GM12873 (cell line): ENCODE measurements at regions not wholly inside any gene's neighbourhood (a gene's known extent, or its start where the extent isn't known, plus 50 kb on each side); places are given as distances from the start of the nearest gene placed in this dataset.

Experiments
- TF ChIP-seq, protein P1 (sequence below): IDR thresholded peaks from 2 replicates; pipeline ENCODE4 v1.5.1; 2012; ENCODE audit warnings: low read depth, mild to moderate bottlenecking, moderate library complexity, low read length, control low read depth; ENCODE audit not compliant: insufficient read depth; ENCODE audit errors: missing control alignments

DNA sequence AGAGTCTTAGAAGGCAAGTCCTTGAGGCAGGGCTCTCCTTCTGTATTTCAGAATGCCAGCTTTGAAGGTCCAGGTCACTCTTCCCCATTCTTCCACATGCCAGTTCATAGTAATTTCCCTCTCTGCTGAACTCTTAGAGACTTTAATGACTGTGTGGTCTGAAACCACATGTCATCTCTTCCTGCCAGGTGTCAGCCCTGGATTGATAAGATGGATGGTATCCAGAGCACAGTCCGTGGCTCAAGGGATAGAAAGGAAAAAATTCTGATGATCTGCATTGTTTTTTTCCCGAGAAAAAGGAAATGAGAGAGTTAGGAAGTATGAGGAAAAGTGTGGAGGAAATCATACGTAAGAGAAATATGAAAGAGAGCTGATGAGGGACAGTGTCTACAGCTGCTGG lies 250.9 kb downstream of the TPBG start:
- TF ChIP-seq, protein P1, sequence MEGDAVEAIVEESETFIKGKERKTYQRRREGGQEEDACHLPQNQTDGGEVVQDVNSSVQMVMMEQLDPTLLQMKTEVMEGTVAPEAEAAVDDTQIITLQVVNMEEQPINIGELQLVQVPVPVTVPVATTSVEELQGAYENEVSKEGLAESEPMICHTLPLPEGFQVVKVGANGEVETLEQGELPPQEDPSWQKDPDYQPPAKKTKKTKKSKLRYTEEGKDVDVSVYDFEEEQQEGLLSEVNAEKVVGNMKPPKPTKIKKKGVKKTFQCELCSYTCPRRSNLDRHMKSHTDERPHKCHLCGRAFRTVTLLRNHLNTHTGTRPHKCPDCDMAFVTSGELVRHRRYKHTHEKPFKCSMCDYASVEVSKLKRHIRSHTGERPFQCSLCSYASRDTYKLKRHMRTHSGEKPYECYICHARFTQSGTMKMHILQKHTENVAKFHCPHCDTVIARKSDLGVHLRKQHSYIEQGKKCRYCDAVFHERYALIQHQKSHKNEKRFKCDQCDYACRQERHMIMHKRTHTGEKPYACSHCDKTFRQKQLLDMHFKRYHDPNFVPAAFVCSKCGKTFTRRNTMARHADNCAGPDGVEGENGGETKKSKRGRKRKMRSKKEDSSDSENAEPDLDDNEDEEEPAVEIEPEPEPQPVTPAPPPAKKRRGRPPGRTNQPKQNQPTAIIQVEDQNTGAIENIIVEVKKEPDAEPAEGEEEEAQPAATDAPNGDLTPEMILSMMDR = no peak

DNA sequence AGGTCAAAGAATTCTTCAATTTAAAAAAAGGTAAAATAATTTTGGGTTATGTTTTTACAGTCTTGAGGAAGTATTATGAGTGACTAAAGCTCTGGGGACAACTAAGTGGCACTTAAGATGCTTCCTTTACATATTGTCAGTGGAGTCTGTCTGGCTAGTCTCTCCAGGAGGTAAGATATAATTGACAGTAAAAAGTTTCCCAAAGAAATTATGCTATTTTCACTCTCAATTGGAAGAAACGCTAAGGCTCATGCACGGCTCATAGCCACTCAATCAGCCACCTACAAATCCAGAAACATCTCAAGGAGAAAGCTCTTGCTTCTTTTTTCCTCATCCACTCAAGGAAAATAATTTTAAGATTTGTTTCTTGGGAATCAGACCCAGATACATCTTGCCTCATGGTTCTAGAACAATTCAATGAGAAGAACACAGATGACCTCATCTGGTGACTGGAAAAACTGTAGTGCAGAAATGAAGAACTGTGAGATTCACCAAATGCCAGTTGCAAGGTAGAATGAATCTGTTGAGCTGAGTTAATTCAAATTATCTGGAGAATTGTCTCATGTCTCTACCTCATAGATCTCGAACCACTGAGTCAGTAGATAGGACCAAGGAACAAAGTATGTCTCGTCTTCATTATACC lies 252.9 kb downstream of the TPBG start:
- TF ChIP-seq, protein P1 = no peak

DNA sequence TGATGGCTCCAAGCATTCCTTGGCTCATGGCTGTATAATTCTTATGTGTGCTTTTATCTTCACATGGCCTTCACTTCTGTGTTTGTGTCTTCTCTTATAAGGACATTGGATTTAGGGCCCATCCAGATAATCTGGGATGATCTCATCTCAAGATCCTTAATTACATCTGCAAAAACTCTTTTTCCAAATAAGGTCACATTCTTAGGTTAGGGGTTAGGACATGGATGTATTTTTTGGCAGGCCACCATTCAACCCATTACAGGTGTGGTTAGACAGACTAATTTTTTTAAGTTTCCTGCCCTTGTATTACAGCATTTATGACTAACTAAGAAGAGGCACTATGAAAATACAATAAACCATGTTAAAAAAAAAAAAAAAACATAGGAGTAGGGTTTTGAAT lies 254.0 kb downstream of the TPBG start:
- TF ChIP-seq, protein P1 = no peak

DNA sequence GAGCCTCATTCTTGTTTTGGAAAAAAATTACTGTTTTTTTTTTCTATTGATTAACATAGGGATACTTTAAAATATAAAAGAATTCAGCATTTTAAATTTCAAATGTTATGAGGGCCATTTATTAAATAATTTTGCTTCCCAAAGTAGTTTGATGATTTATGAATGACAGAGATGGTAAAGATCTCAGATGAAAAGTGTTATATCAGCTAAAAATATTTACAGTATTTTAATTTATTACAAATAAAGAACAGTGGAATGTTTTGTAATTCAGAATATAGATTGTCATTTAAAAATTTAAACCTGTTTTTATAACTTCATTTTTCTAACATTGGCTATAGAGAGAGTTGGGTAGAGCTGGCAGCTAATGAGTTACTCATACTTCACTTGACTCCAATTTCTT lies 256.0 kb downstream of the TPBG start:
- TF ChIP-seq, protein P1 = no peak

DNA sequence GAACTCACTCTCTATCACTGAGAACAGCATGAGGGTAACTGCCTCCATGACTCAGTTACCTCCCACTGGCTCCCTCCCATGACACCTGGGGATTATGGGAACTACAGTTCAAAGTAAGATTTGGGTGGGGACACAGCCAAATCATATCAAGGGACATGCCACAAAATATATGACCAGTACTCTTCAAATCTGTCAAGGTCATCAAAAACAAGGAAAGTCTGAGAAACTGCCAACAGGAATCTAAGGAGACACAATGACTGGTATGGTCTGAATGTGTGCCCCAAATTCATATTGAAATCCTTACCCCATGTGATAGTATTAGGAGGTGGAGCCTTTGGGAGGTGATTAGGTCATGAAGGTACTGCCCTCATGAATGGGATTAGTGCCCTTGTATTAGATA lies 258.8 kb downstream of the TPBG start:
- TF ChIP-seq, protein P1 = no peak

DNA sequence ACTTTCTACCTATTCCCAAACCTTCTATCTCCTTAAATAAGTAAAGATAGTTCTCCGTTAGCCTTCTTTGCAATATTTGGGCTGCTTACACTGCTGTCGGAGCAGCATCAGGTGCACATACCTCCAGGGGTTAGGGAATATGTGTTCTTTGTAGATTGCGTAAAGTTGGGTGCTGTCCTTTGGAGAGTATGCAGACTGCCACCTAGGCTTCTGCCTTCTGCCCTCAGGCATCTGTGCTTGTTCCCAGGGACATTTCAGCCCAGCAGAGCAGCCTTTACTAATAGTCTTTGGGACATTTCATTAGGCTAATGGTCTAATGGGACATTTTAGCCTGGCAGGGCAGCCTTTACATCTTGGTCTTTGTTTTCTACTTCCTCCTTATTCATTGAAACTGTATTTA lies 260.6 kb downstream of the TPBG start:
- TF ChIP-seq, protein P1 = no peak

DNA sequence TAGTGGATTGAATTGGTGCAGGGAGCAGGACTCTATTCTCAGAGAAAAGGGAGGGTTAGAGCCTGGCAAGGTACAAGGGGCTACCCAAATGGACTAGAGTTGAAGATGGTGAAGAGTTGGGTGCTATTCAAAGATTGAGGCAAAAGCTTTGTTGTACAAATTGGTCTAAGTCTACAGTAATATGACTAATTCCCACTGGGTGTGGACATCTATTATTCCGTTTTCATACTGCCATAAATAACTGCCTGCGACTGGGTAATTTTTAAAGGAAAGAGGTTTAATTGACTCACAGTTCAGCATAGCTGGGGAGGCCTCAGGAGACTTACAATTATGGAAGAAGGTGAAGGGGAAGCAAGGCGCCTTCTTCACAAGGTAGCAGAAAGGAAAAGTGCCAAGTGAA lies 266.3 kb downstream of the TPBG start:
- TF ChIP-seq, protein P1 = no peak
